ENCODE measurements at regions not wholly inside any gene's neighbourhood (a gene's known extent, or its start where the extent isn't known, plus 50 kb on each side); places are given as distances from the start of the nearest gene placed in this dataset.

- no peak overlapping the region for H3K4me3 ChIP-seq (ENCODE audit: low read depth, low read length)
Measured at GRCh38 chr13:75946536-75947284, 310.6 kb downstream of the LMO7 start.

GRCh38 chr13:75945841-75946482, 309.8 kb downstream of the LMO7 start:
- no peak overlapping the region for H3K4me3 ChIP-seq (ENCODE audit: low read depth, low read length)
- no peak for DNase-seq (ENCODE audit: low read depth)
- no peak for TF ChIP-seq CTCF (IDR thresholded peaks at IDR 0.05; ENCODE audit: insufficient read depth, low read depth, low read length)

More at GRCh38 chr13:75946536-75947284, 310.6 kb downstream of the LMO7 start:
- no peak for DNase-seq (ENCODE audit: low read depth)
- TF ChIP-seq CTCF (IDR thresholded peaks at IDR 0.05; ENCODE audit: insufficient read depth, low read depth, low read length), result no peak

GRCh38 chr13:75938811-75939560, 302.9 kb downstream of the LMO7 start:
- DNase-seq (ENCODE audit: low read depth), result peak; percentile 4
- H3K4me3 ChIP-seq (ENCODE audit: low read depth, low read length), result no peak overlapping the region
- TF ChIP-seq CTCF (IDR thresholded peaks at IDR 0.05; ENCODE audit: insufficient read depth, low read depth, low read length), result no peak

DNA sequence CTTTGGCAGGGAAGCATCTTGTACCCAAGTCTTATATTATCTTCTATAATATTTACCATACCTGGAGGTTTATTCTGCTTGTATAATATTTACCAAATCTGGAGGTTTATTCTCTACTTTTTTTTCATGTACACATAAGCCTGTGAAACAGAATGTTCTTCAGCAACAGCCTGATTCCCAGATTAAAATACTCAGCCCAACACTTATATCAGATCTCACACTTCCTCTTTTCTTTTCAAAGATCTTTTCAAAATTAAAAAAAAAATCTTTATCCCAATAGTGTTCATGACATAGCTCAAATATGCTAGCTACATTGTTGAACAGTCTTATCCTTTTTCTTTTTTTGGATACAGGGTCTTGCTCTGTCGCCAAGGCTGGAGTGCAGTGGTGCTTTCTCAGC, 300.7 kb downstream of the LMO7 start:
- H3K4me3 ChIP-seq (ENCODE audit: low read depth, low read length), result no peak overlapping the region
- TF ChIP-seq CTCF (IDR thresholded peaks at IDR 0.05; ENCODE audit: insufficient read depth, low read depth, low read length), result no peak
- no peak for DNase-seq (ENCODE audit: low read depth)

DNA sequence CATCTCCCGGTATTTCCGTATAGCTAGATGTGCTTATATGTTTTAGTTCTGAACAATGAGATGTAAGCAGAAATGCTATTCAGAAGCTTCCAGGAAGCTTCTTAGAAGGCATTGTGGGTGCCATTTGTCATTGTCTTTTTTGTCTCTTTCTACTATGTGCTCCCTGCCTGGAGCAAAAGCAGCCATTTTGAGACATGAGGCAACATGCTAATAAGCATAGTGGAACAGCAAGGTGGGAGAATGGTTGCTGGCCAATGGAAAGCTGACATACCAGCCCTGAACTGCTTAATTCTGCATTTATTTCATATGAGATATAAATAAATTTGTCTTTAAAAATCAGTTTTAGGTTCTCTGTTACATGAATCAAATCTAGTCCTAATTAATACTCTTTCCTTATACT, 299.7 kb downstream of the LMO7 start:
- H3K4me3 ChIP-seq (ENCODE audit: low read depth, low read length), result no peak overlapping the region
- no peak for DNase-seq (ENCODE audit: low read depth)
- TF ChIP-seq CTCF (IDR thresholded peaks at IDR 0.05; ENCODE audit: insufficient read depth, low read depth, low read length), result no peak

- TF ChIP-seq CTCF (IDR thresholded peaks at IDR 0.05; ENCODE audit: insufficient read depth, low read depth, low read length), result no peak
- H3K4me3 ChIP-seq (ENCODE audit: low read depth, low read length), result no peak overlapping the region
- DNase-seq (ENCODE audit: low read depth), result no peak
Measured at GRCh38 chr13:75934889-75935288, 298.8 kb downstream of the LMO7 start.
